T1000 (cell line): ENCODE measurements at regions not wholly inside any gene's neighbourhood (a gene's known extent, or its start where the extent isn't known, plus 50 kb on each side); places are given as distances from the start of the nearest gene placed in this dataset.
"Not testable (repeated sequence)": the region's sequence is repeated elsewhere in the genome, so short reads cannot be mapped to it uniquely, and the experiment has no call there.

ENCODE experiments used
- DNase-seq: peaks from one replicate; lab custom pipeline; 2025; ENCODE audit warnings: mixed read lengths; lab: John Stamatoyannopoulos, UW

DNA sequence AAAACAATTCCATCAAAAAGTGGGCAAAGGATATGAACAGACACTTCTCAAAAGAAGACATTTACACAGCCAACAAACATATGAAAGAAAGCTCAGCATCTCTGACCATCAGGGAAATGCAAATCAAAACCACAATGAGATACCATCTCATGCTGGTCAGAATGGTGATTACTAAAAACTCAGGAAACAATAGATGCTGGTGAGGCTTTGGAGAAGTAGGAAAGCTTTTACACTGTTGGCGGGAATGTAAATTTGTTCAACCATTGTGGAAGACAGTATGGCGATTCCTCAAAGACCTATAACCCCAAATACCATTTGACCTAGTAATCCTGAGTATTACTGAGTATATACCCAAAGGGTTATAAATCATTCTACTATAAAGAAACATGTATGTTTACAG is 452.9 kb downstream of the SEMA3D start:
- DNase-seq, result not testable (repeated sequence)

DNA sequence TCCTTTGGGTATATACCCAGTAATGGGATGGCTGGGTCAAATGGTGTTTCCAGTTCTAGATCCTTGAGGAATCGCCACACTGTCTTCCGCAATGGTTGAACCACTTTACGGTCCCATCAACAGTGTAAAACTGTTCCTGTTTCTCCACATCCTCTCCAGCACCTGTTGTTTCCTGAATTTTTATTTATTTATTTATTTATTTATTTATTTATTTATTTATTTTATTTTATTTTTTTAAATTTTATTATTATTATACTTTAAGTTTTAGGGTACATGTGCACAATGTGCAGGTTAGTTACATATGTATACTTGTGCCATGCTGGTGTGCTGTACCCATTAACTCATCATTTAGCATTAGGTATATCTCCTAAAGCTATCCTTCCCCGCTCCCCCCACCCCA is 456.0 kb downstream of the SEMA3D start:
- not testable (repeated sequence) for DNase-seq

DNA sequence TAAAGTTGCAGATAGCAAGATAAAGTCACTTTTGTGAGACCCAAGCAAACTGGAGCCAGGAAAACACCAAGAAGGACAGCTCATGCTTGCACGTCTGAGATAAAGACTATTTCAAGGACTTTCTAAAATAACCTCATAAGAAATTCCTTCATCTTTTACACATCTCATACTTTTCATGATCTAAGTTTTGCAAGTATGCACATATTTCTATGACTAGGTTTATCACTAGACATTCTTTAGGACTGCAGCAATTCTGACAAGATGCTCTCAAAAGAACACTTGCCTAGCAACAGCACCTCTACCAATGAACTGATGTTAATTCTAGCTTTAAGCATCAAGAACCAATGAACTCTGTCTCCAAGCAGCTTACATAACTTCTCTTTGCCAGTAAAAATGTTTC is 457.6 kb downstream of the SEMA3D start:
- DNase-seq, result no peak

DNA sequence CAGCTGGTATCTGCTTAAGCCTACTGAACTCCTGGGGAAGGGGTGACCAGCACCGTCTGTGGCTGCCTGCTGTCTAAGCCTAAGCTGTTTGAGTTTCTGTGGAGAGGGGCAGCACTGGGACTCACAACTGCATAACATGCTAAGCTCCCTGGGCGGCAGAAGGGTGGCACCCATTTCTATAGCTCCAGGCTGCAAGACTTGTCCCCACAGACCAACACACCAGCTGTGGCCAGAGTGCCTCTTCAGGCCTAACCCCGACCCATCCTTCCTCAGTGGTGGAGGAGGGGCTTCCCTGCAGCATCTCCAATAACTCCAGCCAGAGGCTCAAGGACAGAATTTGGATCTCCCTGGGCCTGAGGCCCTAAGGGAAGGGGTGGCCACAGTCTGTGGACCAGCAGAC is 464.1 kb downstream of the SEMA3D start:
- no peak for DNase-seq

DNA sequence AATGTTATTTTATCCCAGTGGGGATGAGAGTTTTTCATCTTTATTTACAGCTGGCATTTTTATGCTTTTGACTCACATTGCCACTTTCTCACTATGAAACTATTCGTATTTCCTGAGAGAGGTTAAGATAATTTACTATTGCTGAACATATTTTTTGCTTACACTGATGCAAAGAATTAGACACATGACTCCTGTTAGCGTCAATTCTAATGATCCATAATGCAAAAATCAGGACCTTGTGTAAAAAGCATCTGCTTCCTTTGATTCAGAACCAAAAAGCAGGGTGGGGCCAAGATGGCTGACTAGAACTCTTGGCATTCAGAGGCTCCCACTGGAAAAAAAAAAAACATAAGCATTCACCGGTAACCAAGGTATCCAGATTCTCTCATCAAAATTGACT is 464.8 kb downstream of the SEMA3D start:
- DNase-seq, result no peak

DNA sequence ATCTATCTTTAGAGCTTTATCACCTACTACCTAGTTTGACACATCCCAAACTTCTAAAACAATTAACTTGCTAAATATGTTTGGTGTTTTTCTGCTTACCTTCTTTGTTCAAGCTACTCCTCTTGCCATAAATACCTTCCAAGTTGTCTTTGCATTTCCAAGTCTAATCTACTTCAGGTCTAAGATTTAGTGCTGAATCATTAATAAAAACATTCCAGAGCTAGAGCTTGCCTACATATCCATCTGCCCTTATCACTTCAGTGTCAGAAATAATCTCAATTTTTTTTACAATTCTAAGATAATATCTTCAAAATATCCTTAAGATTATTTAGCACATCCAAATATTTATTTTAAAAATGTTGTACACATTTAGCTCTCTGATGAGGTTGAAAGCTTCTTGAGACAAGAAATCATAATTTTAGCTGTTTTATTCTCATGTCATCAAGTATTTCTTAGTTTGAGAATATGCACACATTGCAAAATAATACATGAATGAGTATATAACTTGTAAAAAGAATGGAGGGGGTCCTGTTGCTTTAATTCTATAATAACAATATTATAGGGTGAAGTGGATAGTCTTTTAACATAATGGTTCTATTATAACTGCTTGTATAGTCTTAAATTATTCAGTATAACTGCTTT is 466.3 kb downstream of the SEMA3D start:
- no peak for DNase-seq

DNA sequence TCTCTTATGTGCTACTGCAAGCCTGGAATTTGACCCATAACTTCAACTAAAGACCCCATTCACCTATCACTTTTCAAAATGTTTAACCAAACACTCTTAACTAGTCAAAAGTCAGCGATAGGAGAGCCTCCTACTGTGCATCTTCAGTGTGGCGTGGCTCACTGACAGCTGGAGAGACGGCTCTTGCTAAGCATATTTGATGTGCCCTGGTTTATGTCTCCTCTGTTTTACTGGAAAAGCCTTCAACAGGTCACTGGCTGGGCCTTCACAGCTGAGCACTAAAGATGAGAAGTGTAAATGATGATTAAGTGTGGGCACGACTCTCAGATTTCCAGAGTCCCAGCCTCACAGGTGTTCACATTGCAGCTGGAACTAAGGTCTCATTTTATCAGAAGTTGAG is 472.1 kb downstream of the SEMA3D start:
- no peak for DNase-seq

DNA sequence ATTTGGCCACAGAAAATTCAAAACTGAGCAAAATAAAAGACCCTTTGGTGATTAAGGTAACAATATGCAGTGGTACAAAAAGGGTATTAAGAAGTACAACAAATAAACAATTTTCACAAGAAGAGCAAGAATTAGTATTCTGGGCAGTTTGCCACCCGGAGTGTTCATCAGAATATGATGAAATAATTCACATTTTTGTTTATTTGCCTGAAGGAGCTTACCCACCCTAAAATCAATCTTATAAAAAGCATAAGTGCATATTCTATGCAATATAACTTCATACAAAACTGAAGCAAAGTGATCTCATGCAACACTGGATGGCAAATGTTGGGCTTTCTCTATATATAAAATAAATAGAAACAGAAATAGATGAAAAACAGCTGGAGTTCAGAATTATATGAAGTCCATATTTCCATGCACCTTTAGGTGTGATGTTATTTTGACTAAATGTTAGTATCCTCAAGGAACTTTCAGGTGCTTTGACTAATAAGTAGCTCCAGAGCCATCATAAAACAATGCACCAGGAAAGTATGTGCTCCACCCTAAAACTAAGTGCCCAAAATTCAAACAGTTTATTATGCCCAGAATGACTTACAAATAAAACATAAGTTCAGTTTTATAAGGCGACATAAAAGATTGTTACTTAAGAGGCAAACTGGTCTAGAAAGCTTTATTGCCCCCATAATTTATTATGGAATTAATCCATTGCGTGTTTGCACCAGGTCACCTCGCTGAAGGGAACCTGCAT is 474.3 kb downstream of the SEMA3D start:
- DNase-seq, result no peak

DNA sequence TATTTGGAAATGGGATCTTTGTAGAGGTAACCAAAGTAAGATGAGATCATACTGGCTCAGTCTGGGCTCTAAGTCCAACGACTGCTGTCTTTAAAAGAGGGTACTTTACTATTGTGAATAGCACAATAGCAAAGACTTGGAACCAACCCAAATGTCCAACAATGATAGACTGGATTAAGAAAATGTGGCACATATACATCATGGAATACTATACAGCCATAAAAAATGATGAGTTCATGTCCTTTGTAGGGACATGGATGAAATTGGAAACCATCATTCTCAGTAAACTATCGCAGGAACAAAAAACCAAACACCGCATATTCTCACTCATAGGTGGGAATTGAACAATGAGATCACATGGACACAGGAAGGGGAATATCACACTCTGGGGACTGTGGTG is 476.3 kb downstream of the SEMA3D start:
- DNase-seq, result not testable (repeated sequence)

- DNase-seq, result no peak
Observed at GRCh38 chr7:84705706-84706105, 481.1 kb downstream of the SEMA3D start.

DNA sequence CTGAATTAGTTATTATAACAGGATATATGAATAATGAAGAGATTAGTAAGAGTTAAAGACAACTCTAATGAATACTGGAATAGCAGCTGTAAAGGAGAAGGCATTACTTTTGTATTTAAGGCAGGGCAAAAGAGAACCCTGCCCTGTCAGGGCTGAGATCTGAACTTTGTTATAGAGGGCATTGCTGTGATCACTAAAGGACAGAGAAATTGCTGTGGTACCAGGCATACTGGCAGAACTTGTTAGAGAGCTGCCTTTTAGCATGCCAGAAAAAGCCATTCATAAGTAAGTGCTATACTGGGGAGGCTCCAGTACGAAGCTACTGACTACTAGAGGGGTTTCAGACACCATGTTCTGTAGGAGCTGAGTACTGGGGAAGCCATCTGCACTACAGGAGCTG is 481.8 kb downstream of the SEMA3D start:
- DNase-seq, result no peak

- no peak for DNase-seq
Observed at GRCh38 chr7:84704380-84704779, 482.5 kb downstream of the SEMA3D start.

GRCh38 chr7:84701524-84702306 is 485.1 kb downstream of the SEMA3D start:
- peak; percentile 56 for DNase-seq

GRCh38 chr7:84700563-84701370 is 486.1 kb downstream of the SEMA3D start:
- no peak for DNase-seq

DNA sequence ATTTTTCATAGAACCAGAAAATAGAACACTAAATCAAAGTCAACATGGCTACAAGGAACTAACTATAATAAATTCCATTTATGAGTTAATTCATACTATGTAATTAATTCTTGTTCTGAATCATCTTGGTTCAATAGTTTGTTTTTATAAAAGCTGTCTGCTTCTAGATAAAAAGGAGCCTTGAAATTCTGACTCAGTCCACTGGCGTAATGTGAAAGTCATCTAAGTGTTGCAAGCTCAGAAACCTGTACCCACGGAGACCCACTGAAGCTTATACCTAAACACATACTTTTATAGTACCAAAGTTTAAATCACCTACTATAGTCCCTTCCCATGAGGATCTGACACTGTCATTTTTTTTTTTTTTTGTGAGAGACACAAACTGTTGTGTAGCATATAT is 489.4 kb downstream of the SEMA3D start:
- no peak for DNase-seq

DNA sequence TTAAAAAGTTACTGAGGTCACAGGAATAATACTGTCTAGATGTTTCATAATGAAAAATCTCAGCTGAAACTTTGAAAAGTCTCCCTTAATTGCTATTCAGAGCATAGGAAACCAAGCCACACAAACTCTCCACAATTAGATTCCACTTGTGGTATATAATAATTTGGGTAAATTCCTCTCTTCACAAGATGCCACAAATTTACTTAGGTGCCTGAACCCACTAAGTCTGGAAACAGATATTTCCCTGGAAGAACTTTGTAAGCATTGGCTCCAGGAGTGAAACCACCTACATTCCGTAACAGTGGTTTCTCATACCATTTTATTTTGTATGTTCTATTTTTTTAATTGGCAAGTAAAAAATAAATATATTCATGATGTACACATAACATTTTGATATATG is 493.4 kb downstream of the SEMA3D start:
- no peak for DNase-seq

- DNase-seq, result no peak
Observed at GRCh38 chr7:84688671-84689070, 494.1 kb upstream of the SEMA3A start.

GRCh38 chr7:84686373-84686772 is 491.8 kb upstream of the SEMA3A start:
- DNase-seq, result no peak

DNA sequence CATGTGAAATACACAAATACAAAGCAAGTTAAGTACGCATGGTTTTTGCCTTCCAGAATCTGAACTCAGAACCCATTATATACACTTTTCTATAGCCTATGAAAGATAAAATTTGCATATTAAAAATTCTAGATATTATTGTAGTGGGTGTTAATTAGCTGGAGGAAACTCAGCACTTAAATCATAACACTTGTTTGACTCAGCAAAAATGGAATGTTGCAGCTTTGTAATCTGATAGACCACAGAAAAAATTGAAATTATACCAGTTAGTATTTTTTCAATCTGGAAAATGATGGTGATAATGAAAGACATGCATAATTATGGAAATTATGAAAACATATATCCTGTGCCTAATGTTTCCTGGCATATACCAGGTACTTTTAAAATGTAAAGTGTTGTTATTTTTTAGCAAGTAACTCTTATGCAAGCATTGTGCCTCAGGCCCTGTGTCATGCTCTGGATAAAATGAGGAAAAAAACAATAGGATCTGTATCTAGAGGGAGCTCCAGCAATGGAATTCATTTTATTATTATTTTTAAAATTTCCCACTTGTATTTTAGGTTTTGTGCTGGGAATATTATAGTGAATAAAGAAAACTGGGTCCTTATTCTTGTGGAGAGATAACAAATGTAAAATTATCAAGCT is 490.4 kb upstream of the SEMA3A start:
- no peak for DNase-seq

- DNase-seq, result no peak
Observed at GRCh38 chr7:84682543-84682942, 488.0 kb upstream of the SEMA3A start.

GRCh38 chr7:84678841-84679240 is 484.3 kb upstream of the SEMA3A start:
- DNase-seq, result no peak
